GM18507 (cell line): ENCODE measurements at regions not wholly inside any gene's neighbourhood (a gene's known extent, or its start where the extent isn't known, plus 50 kb on each side); places are given as distances from the start of the nearest gene placed in this dataset.

ENCODE experiments used
- DNase-seq: peaks from one replicate; pipeline ENCODE4 v3.0.0; 2011; ENCODE audit warnings: low read depth; ENCODE audit not compliant: insufficient read length; ENCODE audit errors: extremely low spot score
- FAIRE-seq: peaks from 2 replicates; lab custom pipeline; 2011; peaks lifted over from hg19 to GRCh38; lab: Jason Lieb, UNC

DNA sequence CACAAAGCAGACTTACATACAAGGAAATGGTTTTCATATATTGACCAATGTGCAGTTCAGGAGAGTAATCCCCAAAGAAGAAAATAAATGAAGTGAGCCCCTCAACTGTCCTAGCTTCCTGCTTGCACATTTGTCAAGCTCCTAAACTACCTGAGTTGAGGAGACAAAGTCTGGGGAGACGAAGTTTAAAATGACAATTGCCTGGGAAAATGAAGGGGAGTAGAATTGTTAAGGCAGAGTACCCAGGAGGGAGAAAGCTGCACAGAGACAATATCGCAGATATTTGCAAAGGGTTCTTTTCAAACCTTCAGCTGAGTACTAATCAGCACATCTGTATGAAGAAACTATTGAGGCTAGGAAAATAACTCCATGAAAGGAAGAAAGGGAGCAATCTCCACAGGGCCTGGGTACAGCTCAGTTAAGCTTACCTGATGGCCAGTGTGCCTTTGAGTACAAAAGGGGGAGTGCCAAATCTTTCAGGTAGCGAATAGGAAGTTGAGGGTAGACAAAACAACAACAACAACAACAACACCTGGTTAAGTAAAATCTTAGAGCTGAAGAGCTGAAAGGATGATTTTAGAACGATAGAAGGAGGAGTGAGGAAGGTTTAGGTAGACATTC, 1700.1 kb upstream of the PRR20A start:
- DNase-seq (no peak), FAIRE-seq (no peak)

DNA sequence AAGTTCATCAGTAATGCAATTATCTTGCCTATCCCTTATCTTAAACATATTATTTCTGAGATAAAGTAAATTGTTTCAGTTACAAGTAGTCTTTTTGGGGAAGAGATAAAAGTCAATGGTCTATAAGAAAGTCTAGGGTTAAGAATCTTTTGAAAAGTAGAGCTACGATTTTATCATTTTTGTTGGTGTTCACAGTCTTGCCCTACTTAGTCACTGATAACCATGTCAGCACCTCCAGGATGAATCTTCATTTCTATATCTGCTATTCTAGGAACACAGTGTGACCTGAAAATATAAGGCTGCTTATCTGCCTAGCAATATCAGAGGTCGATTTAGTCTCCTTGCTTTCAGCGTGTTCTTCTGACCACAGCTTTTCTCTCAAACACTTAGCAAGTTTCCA, 1676.5 kb upstream of the PRR20A start:
- FAIRE-seq = no peak

DNA sequence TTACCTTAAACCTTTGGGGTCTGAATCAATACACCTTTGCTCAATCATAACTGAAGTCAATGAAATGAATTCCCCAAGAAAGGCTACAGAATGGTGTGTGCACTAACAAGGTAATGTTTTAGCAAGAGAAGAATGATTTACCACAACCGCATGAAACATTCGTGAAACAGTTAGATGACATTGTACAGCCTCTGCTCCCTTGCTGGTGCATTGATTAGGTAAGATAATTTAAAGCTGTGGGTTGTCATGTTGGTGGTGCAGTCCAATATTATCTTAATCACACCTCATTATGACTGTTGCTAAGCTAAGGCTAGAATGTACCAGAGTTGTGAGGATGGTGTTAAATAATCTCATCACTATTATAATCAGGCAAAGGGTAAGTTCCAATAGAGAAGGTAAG, 1673.2 kb upstream of the PRR20A start:
- FAIRE-seq (no peak), DNase-seq (no peak)

More for the DNA sequence above, 1676.5 kb upstream of the PRR20A start:
- DNase-seq = no peak

DNA sequence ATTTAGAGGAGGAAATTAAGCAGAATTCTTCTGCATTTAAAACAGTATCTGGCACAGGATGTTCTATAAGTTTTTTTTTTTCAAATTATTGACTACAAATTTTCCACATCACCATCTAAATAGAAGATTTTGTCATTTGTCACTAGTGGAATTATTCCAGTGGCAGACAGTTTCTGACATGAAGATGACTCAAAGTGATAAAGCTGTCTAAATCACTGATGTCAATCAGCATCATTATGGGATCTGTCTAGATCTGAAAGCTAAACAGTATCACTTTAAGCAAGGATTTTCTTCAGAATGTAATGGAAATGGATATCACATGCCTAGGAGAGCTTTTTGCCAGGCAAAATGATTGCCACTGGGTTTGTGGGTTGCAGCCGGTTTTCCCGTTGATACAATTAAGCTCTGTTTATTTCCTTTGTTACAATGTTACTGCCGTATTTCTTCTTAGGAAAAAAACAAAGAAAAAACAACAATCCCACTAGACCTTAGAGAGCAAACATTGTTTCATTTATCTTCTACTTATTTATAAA, 1657.0 kb upstream of the PRR20A start:
- FAIRE-seq (no peak), DNase-seq (no peak)

DNA sequence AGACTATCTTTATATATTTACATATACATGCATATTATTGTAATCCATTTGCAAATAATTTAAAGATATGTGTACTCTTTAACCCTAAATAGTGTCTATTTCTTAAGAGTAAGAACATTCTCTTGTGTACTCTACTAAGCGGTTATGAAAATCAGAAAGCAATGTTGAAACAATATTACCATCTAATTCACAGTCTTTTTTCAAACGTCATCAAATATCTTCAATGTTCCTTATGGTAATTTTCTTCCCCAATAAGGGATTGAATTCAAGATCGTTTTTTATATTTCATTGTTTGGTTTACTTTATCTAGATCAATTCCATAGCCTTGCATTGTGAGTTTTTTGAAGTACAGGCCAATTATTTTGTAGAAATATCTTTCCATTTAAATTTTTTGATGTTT, 1647.4 kb upstream of the PRR20A start:
- no peak for FAIRE-seq
- no peak for DNase-seq

DNA sequence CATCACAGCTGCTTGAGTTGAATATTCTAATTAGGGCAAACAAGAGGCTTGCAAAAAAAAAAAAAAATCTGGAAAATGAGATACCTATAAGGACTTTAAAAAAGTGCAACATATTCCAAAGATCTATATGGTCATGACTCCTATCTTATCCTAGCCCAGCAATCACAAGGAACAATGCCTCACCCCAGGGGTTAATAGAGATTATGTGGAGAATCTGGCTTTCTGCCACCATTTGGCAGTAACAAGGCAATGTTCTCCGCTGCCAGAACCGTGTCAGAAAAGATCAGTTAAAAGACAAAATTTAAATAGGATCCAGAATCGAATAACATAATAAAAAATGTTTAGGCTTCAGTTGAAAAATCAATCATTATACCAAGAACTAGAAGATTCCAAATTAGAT, 1643.2 kb upstream of the PRR20A start:
- no peak for FAIRE-seq

DNA sequence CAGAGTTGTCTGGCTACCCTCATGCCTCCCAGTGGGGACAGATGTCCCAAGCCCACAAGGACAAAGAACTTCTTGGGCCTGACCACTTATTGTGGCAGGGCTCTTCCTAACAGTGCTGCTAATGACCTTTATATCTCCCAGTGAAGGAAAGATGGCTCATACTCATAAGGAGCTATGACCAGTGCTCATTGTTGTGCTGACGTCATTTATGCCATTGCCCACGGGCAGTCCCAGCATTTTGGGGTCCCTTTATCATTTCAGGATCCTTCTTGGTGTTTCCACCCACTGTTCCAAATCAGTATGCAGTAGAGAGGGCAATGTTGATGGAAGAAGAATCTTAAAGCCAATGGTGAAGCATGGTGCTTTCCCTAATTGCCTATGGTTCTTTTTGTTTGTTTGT, 1640.0 kb upstream of the PRR20A start:
- no peak for FAIRE-seq
- no peak for DNase-seq

More for the DNA sequence above, 1643.2 kb upstream of the PRR20A start:
- DNase-seq = no peak

DNA sequence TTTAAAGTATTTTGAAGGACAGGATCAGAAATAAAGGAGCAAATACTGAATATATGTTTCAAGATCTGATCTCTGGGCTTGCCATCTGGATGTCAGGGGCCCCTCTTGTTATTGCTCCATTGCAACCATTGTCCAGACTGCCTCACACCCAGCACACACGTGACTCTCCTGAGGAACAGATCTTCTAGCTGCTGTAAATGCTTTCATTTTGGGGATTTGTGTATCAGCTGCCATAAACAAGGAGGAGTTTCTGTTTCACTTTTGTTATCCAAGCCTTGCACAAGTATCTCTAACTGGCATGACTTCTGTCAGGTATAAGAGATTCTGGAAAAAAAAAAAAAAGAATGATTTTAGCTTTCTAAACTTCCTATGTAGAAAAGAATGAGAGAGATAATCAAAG, 1624.1 kb upstream of the PRR20A start:
- FAIRE-seq (no peak), DNase-seq (no peak)

DNA sequence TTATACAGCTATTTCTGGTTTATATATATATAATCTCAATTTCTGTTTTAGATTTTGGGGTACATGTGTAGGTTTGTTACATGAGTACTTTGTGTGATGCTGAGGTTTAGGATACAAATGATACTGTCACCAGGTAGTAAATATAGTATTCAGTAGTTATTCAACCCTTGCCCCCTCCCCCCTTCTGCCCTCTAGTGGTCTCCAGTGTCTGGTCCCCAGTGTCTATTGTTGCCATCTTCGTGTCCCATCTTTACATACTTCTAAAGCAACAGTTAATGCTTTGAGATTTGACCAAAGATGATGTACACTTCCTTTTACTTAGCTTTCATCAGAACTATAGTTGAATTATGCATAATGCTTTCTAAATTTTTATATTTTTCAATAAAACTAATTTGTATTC, 1623.4 kb upstream of the PRR20A start:
- FAIRE-seq (no peak), DNase-seq (no peak)

DNA sequence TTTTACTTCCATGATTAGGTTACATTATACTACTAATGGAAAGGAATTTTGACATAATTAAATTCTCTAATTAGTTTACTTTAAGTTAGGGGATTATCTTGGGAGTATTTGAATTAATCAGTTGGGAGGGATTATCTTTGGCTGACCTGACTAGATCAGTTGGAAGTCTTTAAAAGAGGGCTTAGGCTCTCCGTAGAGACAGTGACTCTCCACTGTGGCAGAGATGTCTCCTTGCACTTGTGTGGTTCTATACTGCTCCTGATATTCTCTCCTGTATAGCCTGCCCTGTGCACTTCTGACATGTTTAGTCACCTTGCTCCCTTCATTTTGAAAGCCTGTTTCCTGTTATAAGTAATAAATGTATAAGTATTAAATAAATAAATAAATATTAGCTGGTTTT, 1612.3 kb upstream of the PRR20A start:
- DNase-seq (no peak), FAIRE-seq (no peak)

DNA sequence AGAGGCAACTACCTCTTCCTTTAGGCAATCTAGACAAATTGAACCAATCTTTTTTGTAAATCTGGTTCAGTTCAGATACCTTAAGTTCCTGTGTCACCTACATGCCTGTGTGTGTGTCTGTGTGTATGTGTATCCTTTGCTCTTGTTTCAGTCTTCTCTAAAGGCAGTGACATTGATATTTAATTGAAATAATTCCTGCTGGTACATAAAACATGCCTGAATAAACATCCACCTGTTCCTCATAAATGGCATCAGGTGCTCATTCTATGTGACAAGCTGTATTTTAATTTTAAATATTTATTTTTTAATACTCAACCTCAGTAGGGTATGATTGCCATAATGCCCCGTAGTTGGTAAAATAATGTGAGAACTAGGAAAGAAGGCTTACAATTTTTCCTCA, 1606.4 kb upstream of the PRR20A start:
- FAIRE-seq (no peak), DNase-seq (no peak)

DNA sequence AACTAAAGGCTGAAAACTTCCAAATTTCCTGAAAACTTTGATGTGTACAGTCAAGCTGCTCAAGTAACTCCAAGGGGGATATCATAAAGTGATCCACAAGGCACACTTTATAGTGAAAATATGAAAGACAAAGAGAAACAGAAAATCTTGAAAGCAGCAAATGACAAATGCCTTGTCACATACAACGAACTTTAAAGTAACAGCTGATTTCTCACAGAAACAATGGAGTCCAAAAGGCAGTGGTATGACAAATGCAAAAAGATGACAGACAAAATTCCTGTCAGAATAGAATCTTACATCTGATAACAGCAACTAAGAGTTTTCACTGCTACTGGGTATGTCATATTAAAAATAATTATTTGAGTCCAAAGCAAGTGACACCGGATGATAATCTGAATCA, 1602.3 kb upstream of the PRR20A start:
- FAIRE-seq = no peak

DNA sequence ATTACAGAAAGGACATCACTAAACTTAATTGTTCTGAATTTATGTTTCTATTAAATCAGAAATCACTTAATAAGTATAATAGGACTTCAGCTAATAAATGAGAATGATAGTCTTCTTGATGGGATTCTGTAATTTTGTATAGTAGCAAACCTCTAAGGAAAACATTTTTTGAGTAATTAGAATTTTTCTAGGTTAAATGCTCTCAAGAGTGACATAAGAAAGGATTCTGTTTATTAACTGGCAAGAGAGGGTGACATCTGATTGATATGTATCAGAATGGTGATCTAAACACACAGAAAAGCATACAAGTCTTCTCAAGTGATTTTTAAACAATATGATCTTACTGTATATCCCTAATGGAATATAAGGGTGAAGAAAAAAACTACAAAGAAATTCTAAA, 1597.7 kb upstream of the PRR20A start:
- FAIRE-seq = no peak
- no peak for DNase-seq

More for the DNA sequence above, 1602.3 kb upstream of the PRR20A start:
- DNase-seq = no peak

DNA sequence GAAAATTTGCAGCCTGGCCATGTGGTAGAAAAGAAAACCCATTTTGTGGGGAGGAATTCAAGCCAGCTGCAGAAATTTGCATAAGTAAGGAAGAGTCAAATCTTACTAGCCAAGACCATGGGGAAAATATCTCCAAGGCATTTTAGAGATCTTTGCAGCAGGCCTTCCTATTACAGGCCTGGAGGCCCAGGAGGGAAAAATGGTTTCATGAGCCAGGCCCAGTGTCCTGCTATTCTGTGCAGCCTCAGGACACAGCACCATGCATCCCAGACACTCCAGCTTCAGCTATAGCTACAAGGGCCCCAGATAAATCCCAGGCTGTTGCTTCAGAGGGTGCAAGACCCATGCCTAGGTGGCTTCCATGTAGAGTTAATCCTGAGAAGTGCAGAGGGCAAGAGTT, 1590.1 kb upstream of the PRR20A start:
- DNase-seq (no peak), FAIRE-seq (no peak)

DNA sequence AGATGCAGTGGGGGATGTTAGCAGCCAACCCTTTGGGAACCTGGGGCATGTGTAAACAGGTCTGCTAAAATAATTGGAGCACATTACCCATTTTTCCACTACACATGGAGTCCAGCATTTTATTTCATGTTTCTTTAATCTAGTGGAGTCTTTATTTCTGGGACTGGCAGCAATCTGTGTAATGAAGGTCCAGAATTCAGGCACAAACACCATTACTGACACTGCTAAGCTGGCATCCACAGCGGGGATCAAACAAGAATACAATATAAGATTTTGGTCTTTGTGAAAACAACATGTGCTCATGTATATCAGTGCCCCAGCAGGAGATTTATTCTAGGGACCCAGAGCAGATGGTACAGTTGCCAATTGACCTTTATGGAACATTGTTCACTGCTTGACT, 1587.0 kb upstream of the PRR20A start:
- DNase-seq = no peak
- FAIRE-seq = no peak

DNA sequence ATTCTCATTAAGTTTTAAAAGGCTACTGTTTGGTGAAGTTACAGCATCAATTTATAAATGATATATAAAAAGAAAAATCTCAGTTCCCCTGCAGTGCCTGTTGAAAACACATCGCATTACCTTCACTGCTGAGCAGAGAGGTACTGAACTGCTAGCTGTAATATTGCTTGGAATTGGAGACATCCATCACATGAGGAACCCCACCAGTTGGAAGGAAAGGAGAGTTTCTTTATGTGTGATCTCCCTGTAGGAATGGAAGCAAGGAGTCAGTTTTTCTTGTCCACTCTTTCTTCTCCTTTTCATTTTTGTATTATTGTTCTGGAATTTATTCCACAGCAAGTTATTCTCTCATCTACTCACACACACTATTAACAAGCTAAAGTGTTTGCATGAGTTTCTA, 1586.0 kb upstream of the PRR20A start:
- DNase-seq = no peak
- no peak for FAIRE-seq

DNA sequence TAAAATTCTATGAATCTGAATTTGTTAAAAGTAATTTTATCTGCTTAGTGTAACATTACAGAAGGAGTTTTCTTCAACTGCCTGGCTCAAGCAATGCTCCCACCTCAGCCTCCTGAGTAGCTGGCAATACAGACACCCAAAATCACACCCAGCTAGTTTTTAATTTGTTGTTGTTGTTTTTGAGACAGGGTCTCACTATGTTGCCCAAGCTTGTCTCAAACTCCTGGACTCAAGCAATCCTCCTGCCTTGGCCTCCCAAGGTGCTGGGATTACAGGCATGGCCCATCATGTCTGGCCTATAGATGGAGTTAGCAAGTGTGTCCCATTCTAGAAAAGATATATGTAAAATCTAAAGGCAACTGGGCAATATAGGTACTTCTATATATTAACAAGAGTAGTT, 1580.4 kb upstream of the PRR20A start:
- DNase-seq (no peak), FAIRE-seq (no peak)

DNA sequence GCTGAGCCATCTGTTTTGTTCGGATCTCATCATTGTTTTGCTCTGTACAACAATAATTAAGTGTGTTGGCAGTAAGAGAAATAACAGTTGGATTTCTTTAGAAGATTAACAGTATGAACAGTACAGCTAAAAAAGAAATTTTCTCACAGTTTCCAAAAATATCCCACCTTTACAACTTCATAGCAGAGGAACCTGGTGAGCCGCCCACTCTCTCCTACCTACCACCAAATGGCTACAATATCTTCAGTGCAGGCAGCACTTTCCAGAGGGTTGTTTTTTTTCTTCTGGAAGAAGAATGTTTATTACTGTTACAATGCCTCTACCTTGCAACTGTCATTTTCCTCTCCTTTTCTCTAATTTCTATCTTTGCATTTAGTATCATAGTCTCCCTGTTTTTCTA, 1577.5 kb upstream of the PRR20A start:
- FAIRE-seq = no peak
- no peak for DNase-seq

DNA sequence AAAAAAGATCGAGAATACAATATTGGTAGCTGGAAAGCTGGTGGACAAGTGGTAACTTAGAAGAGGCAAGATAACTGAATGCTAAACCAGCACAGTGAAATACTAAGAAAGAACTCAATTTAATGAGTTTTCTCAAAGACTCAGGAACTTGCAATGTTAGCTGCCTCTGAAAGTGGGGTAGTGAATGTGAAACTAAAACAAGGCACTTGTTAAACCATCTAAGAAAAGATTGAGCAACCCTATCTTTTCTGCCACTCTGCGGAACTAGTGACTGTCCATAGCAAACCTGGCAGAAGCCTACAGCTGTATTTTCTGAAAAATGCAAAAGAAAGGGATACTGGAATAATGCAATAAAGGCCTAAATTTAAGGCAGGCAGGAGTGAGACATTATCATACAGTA, 1574.4 kb upstream of the PRR20A start:
- FAIRE-seq (no peak), DNase-seq (no peak)

DNA sequence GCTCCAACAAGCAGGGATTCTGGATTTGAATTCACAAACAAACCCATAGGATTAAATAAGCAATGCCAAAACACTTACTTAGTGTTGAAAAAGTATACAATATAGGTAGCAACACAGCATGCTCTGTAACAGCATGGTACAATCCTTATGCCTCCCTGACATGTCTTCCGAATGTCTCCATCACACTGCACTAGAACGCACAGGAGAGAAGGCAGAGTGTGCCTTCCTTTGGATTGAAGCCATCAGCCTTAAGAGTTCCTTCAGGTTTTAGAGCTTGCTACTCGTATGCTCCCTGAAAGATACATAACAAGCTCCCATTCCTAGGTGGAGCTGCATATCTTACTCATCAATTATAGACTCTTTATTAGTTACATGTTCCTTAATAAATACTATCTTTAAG, 1573.9 kb upstream of the PRR20A start:
- DNase-seq (no peak), FAIRE-seq (no peak)

DNA sequence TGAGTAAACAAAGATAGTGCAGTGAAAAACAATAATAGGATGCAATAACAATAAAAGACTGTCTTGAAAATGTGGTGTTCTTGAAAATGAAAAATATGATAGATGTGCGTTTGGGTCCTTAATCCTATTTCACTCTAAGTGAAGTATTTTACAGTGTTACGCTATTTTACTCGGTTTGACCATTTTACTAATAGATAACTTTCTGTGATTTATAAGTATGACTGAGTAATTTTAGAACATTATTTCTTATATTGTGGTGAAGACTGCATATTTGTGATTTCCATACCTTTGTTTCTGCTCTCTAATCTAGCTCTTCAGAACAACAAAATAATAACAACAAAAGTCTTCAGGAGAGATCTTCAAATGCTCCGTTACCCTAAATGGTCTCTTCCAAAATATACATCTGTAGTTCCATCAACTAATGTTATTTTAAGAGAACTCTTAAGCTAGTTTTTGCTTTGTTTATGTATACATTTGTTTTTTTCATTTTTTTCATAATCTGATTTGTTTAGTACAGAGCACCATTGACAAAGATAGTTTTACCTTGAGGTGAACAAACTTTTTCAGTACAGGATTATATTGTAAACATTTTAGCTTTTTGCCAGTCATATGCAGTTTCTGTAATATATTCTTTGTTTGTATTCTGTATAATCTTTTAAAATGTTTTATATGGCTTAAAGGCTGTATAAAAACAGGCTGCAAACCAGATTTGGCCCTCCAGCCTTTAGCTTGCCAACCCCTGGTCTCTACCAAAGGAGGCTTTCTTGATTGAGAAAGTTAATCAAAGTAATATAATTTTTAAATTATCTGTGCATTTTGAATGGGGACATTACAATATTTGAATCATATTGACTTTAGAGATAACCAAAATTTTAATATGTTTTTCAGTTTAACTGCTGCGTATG, 1572.7 kb upstream of the PRR20A start:
- no peak for FAIRE-seq

More for the DNA sequence above, 1572.7 kb upstream of the PRR20A start:
- DNase-seq = no peak
